ENCODE measurements at regions not wholly inside any gene's neighbourhood (a gene's known extent, or its start where the extent isn't known, plus 50 kb on each side); places are given as distances from the start of the nearest gene placed in this dataset.

DNA sequence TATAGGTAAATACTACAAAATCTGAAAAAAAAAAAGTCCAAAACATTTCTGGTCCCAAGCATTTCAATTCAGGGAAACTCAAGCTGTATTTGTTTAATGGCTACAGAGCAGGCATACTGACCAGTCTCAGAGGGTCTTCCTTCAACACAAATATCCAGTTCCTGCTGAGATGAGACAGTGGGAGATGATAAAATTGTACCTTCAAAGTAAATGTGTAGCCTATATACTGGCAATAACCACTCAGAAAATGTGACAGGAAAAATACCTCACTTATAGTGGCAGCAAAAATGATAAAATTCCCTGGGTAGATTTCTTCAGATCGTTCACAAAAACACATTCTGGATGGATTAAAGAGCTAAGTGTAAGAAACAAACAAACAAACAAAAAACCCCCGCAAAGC lies 102.0 kb upstream of the FUT8 start:
- TF ChIP-seq, protein P1, sequence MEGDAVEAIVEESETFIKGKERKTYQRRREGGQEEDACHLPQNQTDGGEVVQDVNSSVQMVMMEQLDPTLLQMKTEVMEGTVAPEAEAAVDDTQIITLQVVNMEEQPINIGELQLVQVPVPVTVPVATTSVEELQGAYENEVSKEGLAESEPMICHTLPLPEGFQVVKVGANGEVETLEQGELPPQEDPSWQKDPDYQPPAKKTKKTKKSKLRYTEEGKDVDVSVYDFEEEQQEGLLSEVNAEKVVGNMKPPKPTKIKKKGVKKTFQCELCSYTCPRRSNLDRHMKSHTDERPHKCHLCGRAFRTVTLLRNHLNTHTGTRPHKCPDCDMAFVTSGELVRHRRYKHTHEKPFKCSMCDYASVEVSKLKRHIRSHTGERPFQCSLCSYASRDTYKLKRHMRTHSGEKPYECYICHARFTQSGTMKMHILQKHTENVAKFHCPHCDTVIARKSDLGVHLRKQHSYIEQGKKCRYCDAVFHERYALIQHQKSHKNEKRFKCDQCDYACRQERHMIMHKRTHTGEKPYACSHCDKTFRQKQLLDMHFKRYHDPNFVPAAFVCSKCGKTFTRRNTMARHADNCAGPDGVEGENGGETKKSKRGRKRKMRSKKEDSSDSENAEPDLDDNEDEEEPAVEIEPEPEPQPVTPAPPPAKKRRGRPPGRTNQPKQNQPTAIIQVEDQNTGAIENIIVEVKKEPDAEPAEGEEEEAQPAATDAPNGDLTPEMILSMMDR (IDR thresholded peaks at IDR 0.05): no peak
- TF ChIP-seq POLR2A (IDR thresholded peaks at IDR 0.05): no peak
